AG04449 (cell line): ENCODE measurements at regions not wholly inside any gene's neighbourhood (a gene's known extent, or its start where the extent isn't known, plus 50 kb on each side); places are given as distances from the start of the nearest gene placed in this dataset.

Source experiments
- CTCF ChIA-PET: fragments of 350-600 bp; formaldehyde crosslinking; extraction: SDS; loops from one replicate; lab custom pipeline; 2021; ENCODE audit warnings: antibody characterized with exemption; lab: Yijun Ruan, JAX
- POLR2A ChIA-PET: fragments of 400-600, 350-600 bp; formaldehyde crosslinking; extraction: SDS; loops from one replicate; lab custom pipeline; 2020; ENCODE audit warnings: antibody characterized with exemption, inconsistent platforms; lab: Yijun Ruan, JAX
- DNase-seq: peaks from one replicate; pipeline ENCODE4 v3.0.0-alpha.2; 2010; ENCODE audit warnings: low read depth, low spot score
- H3K4me3 ChIP-seq: 2 replicates; pipeline ENCODE4 v1.5.1; 2011; ENCODE audit warnings: low read depth, mild to moderate bottlenecking, control low read depth, low read length
- TF ChIP-seq, protein P1 (sequence below): IDR thresholded peaks from one replicate; pipeline ENCODE4 v1.5.1; 2011; ENCODE audit warnings: mild to moderate bottlenecking, moderate library complexity, low read length, control low read depth, inconsistent platforms; ENCODE audit not compliant: insufficient read depth; ENCODE audit errors: missing control alignments

DNA sequence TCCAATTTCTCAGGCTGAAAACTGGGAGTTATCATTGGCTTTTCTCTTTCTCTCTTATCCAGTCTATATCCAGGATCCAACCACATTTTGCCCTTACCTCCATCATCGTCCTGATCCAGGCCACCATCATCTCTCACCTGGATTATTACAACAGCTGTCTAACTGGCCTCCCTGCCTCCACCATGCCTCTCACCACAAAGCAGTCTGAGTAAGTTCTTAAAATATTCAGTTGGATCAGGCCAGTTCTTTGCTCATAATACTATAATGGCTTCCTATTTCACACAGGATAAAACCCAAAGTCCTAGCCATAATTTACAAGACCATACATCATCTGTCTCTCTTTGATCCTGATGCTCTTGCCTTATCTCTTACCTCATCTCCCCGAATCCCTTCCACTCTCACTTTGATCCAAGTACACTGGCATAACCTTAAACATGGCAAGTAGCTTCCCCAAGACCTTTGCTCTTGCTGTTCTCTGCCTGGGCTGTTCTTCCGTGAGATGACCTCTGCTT is 133.4 kb upstream of the RAP1B start:
- ChIA-PET POLR2A (no interaction called here), CTCF (no interaction called here)
- H3K4me3 ChIP-seq = no peak overlapping the region
- DNase-seq = no peak
- TF ChIP-seq, protein P1, sequence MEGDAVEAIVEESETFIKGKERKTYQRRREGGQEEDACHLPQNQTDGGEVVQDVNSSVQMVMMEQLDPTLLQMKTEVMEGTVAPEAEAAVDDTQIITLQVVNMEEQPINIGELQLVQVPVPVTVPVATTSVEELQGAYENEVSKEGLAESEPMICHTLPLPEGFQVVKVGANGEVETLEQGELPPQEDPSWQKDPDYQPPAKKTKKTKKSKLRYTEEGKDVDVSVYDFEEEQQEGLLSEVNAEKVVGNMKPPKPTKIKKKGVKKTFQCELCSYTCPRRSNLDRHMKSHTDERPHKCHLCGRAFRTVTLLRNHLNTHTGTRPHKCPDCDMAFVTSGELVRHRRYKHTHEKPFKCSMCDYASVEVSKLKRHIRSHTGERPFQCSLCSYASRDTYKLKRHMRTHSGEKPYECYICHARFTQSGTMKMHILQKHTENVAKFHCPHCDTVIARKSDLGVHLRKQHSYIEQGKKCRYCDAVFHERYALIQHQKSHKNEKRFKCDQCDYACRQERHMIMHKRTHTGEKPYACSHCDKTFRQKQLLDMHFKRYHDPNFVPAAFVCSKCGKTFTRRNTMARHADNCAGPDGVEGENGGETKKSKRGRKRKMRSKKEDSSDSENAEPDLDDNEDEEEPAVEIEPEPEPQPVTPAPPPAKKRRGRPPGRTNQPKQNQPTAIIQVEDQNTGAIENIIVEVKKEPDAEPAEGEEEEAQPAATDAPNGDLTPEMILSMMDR = no peak

DNA sequence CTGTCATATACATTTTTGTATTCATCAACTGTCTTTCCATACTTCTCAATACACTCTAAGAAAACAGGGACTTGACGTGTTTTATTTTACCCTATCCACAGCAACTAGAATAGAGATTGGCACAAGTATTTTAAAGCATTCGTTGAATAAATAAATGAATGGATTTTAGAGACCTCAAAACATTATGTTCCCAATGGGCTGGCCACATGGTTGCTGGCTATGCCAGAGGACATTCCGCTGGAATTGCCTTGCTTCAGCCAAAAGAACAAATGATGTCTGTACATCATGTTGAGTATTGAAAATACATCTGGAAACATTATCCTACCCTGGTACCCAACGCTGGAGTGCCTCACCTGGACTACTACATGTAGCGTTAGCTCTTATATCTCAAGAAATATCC is 132.8 kb upstream of the RAP1B start:
- no peak overlapping the region for H3K4me3 ChIP-seq
- ChIA-PET CTCF (no interaction called here), POLR2A (no interaction called here)
- DNase-seq = no peak
- TF ChIP-seq, protein P1 = no peak

GRCh38 chr12:68478516-68479260 is 132.0 kb upstream of the RAP1B start:
- TF ChIP-seq, protein P1 = no peak
- no peak for DNase-seq
- H3K4me3 ChIP-seq = no peak overlapping the region
- ChIA-PET POLR2A (no interaction called here), CTCF (no interaction called here)

DNA sequence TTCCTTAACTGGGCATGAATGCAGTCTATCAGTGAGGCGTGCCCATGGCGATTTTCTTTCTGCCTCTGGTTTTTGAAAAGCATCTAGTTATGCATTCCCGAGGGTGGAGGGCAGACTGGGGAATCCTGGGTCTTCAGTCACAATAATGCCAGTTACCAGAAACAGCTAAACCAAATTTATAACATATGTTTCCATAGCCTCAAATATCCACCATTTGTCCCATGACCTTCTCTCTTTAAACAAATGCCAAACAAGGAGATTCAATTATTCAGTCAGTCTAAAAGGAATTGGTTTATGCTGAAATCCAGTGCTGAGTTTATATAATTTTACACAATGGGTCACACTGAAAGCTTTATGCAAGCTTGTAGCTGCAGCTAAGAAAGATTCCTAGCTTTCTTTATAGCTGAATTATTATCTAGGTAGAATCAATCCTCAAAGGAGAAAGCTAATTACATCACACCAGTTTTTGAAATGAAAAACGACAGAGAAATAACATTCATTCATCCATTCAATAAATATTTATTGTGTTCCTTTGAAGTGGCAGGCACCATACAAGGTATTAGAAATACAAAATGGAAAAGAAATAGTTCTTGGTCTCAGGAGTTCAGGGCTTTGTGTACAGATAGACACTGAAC is 131.3 kb upstream of the RAP1B start:
- TF ChIP-seq, protein P1 = no peak
- ChIA-PET CTCF (interaction anchor here (1.5 kb wide), 1 partner anchor 257 kb away, joined by 3 read pairs; no protein-coding TSS in a partner anchor), POLR2A (interaction anchor here (0.9 kb wide), 1 partner anchor 19 kb away, joined by 4 read pairs; no protein-coding TSS in a partner anchor)
- peak; percentile 87 for DNase-seq
- no peak overlapping the region for H3K4me3 ChIP-seq

- ChIA-PET CTCF (interaction anchor here (1.5 kb wide), 1 partner anchor 257 kb away, joined by 3 read pairs; no protein-coding TSS in a partner anchor), POLR2A (interaction anchor here (0.9 kb wide), 1 partner anchor 18 kb away, joined by 4 read pairs; no protein-coding TSS in a partner anchor)
- TF ChIP-seq, protein P1 = no peak
- DNase-seq = no peak
- H3K4me3 ChIP-seq = no peak overlapping the region
These were observed 130.8 kb upstream of the RAP1B start for GRCh38 chr12:68479896-68480291.

DNA sequence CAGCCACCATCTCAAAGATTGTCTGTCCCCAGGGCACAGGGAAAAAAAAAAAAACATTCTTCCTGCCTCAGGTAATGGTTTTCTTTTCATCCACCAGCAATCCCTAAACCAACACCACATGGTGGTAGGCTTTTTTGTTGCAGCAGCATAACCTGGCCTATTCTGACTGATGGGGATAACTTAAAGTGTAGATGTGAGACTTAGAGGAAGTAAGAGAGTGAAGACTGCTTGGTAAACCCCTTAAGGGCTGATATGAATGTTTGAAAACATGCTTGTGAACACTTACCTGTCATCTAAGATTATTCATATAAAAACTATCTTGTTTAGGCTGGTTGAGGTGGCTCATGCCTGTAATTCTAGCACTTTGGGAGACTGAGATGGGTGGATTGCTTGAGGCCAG is 130.2 kb upstream of the RAP1B start:
- no peak overlapping the region for H3K4me3 ChIP-seq
- DNase-seq = no peak
- TF ChIP-seq, protein P1 = no peak
- ChIA-PET POLR2A (no interaction called here), CTCF (interaction anchor here (1.5 kb wide), 1 partner anchor 258 kb away, joined by 3 read pairs; no protein-coding TSS in a partner anchor)
